ENCODE measurements at regions not wholly inside any gene's neighbourhood (a gene's known extent, or its start where the extent isn't known, plus 50 kb on each side); places are given as distances from the start of the nearest gene placed in this dataset.

GRCh38 chr2:64317707-64318475 is 136.1 kb upstream of the LGALSL start:
- DNase-seq (ENCODE audit: low read depth), result no peak

DNA sequence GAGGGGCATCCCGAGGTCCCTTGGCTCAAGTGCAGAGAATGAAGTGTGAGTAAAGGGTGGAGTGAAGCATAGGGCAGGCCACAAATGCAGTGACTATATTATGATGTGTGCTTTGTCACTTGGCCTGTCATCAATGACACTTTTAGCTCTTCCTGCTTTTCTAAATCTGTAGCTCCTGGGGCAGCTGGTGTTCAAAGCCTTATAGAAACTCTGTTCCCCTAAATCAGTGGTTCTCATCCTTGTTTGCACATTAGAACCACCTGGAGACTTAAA is 135.6 kb upstream of the LGALSL start:
- DNase-seq (ENCODE audit: low read depth), result no peak

DNA sequence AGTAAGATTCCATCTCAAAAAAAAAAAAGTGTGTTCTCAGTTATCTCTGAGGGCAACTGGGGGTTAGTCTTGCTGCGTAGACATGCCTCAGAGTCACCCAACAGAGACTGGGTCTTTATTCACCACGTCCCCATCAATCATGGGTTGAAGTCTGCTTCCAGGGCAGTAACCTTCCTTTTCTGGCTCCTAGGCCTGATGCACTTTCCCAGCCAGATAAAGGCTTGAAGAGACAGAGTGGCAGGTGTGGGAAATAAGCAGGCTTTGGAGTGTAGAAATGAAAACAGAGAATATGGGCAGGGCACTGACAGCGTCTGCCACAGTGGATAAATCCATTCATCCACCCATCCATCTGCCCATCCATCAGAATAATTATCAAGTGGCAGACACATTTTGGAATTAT is 134.1 kb upstream of the LGALSL start:
- DNase-seq (ENCODE audit: low read depth), result no peak

DNA sequence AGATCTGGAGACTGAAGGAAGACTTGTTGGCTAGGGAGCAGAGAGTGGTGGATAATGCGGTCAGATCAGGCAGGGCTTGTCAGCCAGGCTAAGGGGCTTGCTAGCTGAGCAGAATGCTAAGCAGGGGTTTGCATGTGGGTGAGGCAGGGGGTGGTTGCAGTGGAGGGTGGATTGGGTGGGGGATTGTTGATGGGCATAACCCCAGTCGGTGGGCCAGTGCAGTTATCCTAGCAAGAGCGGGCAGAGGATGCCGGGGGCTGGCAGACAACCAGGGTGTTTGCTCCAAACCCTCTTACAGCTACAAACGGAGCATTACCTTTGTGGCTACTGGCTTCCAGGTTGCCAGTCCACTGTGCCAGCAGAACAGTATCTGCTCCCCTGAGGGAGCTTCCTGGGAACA is 131.5 kb upstream of the LGALSL start:
- no peak for DNase-seq (ENCODE audit: low read depth)

- no peak for DNase-seq (ENCODE audit: low read depth)
These were observed 130.8 kb upstream of the LGALSL start for GRCh38 chr2:64323197-64323596.

GRCh38 chr2:64324746-64325410 is 129.1 kb upstream of the LGALSL start:
- DNase-seq (ENCODE audit: low read depth), result no peak

- DNase-seq (ENCODE audit: low read depth), result no peak
These were observed 128.5 kb upstream of the LGALSL start for GRCh38 chr2:64325477-64325851.

GRCh38 chr2:64325852-64326577 is 127.9 kb upstream of the LGALSL start:
- no peak for DNase-seq (ENCODE audit: low read depth)

- DNase-seq (ENCODE audit: low read depth), result no peak
These were observed 127.3 kb upstream of the LGALSL start for GRCh38 chr2:64326578-64327050.

- no peak for DNase-seq (ENCODE audit: low read depth)
These were observed 126.8 kb upstream of the LGALSL start for GRCh38 chr2:64327129-64327509.

DNA sequence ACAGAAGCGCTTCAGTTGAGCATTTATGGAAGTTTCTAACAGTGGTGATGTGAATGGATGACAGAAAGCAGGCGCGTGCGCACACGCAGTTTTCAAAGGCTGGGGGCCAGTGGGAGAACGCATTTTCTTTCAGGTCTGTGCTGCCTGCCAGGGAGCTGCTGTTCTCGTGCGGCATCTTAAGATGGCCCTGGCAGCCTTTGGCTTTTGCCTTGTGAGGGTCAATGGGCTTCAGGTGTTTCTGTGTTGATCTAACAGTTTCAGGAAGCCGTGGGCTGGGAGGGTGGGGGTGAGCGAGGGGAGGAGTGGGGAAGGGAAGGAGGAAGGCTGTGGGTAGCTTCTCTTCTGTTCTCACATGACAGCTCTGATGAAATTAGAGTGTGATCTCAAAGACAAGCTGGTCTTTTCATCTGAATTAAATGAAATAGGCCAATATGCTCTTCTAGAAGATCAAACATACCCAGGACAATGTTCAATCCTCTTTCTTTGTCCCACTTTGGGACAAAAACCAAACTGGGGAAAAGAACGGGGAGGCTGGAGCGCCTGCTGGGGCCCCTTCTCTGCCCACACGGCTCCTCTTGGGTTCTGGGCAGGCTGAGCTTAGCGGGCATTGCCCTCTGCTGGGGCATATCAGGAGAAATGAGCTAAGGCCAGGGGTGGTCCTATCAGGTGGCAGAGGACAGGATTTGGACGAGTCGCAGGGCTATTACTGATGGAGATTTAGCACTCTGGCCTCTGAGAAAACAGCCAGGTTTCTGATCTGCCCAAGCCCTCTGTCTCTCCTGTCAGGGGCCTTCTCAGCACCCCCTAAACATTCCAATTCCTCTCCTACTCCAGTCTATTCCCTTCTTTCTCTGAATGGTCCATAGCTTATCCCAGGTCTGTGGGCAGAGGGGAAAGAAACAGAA is 126.2 kb upstream of the LGALSL start:
- peak; percentile 42 for DNase-seq (ENCODE audit: low read depth)

- no peak for DNase-seq (ENCODE audit: low read depth)
These were observed 125.6 kb upstream of the LGALSL start for GRCh38 chr2:64328415-64328722.

DNA sequence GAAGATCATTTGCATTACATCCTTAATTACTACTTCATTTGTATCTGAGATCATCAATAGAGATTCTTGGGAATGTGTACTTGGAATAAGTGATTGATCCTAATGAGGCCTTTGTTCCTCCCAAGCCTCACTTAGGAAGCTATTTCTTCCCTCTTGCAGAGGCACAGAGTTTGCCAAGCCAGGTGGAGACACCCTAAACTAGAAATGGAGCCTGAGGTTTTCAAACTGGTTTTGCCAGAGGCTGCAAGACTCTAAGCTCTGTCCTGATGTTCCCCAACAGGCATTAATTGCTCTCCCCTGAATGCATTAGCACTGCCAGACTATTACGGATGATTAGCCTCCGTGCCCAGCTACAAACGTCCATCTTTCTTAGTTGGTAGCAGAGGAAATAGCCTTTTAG is 125.2 kb upstream of the LGALSL start:
- no peak for DNase-seq (ENCODE audit: low read depth)

- DNase-seq (ENCODE audit: low read depth), result no peak
These were observed 124.1 kb upstream of the LGALSL start for GRCh38 chr2:64329848-64330247.

DNA sequence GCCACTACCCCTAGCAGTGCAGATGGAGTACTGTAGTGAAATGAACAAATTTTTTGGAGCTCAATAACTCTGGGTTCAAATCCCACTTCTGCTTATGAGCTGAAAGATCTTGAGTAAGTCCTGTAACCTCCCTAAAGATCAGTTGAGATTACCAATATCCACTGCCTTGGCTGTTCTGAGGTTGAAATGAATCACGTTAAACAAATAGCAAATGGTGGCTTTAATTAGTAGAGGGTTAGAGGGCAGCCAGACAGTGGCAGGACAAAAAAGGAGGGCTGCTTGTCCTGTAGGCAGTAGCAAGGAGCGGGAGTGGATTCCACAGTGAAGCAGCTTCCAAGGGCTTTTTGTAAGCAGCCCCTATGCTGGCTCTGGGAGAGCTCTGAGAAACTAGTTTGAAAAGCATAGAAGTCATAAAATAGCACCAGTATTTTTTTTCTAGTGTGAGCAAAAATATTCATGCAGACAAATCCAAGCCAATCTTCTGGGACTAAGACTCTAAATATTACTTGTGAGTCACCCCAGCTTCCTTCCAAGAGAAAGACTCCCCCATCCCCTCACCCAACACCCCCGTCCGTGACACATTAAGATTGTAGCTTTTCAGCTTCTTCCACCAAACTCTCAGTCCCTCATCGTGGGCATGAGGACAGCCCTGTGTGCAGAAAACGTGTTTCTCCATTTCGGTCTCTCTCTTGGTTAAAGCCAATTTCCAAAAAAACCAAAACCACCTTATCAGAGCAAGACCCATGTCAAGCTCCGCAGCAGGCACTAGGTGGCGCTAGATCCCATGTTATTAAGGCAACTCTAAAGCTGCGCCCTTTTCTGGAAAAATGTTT is 123.5 kb upstream of the LGALSL start:
- DNase-seq (ENCODE audit: low read depth), result peak; percentile 74

- no peak for DNase-seq (ENCODE audit: low read depth)
These were observed 122.8 kb upstream of the LGALSL start for GRCh38 chr2:64331114-64331645.

- DNase-seq (ENCODE audit: low read depth), result no peak
These were observed 121.9 kb upstream of the LGALSL start for GRCh38 chr2:64331849-64332699.

- no peak for DNase-seq (ENCODE audit: low read depth)
These were observed 117.8 kb upstream of the LGALSL start for GRCh38 chr2:64336171-64336570.

DNA sequence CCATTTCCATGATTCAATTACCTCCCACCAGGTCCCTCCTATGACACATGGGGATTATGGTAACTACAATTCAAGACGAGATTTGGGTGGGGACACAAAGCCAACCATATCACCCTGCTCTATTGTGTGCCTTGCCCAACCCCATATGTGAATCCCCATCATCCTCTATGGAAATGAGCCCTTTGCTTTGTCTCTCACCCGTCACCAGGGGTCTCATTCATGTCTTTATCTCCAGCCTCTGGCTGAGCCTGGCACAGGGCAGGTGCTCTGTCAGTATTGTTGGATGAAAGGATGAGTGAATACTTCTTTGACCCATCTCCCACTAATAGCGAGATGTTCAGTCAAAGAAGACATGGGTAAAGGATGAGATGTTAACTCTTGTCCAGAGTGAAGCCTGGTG is 116.6 kb upstream of the LGALSL start:
- DNase-seq (ENCODE audit: low read depth), result peak; percentile 4

DNA sequence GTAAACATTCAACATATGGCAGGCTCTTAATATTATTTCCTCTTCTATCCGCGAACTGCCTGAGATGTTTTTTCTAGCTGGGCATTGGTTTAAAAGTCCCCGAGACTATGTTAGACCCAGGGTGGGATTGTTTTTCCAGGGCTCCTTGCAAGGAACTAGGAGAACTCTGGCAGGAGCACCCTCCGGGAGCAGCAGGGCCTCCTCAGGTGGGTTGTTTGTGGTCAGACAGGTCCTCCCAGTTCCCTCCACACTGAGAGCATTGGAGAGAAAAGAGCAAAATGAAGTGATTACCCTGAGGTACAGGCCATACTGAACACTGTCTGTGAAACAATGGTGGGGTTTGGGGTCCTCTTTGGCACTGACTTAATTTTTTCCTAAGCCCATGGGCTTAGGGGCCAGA is 115.9 kb upstream of the LGALSL start:
- no peak for DNase-seq (ENCODE audit: low read depth)

All from RPMI7951 (cell line).